ENCODE measurements at regions not wholly inside any gene's neighbourhood (a gene's known extent, or its start where the extent isn't known, plus 50 kb on each side); places are given as distances from the start of the nearest gene placed in this dataset.

DNA sequence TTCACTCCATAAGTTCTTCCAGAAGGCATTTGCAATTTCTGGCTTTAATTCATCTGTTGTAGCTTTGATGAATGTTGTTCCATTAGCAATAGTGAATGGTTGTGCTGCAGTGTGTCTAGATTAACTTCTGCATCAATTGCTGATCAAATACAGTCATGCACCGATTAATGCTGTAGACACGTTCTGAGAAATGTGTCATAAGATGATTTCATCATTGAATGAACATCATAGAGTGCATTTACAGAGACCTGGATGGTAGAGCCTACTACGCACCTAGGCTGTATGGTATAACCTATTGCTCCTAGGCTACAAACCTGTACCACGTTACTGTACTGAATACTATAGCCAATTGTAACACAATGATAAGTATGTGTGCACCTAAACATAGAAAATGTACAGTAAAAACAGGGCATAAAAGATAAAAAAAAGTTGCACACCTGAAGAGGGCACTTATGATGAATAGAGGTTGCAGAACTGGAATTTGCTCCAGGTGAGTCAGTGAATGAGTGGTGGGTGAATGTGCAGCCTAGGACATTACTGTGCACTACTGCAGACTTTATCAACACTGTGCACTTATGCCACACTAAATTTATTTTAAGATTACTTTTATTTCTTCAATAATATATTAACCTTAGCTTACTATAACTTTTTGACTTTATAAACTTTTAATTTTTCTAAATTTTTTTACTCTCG is 170.7 kb downstream of the HERPUD2 start:
- no peak for TF ChIP-seq CTCF (conservative IDR thresholded peaks at IDR 0.05; ENCODE audit: low read depth, low read length)
- TF ChIP-seq EZH2 (IDR thresholded peaks at IDR 0.05; ENCODE audit: borderline replicate concordance, low read depth, low read length, poor library complexity, severe bottlenecking): no peak
